Pancreas (tissue), 10 donors: ENCODE measurements at regions not wholly inside any gene's neighbourhood (a gene's known extent, or its start where the extent isn't known, plus 50 kb on each side); places are given as distances from the start of the nearest gene placed in this dataset.
"Not testable (repeated sequence)": the region's sequence is repeated elsewhere in the genome, so short reads cannot be mapped to it uniquely, and the experiment has no call there.

Source experiments
- ATAC-seq, 4 donors: fragments of 200-7000 bp; cut with Tn5 transposase; one replicate each; pipeline versions ENCODE4 v1.8.0 to v1.9.1; 2020; ENCODE audit warnings: mild to moderate bottlenecking in 4 of 4, moderate library complexity in 4 of 4
- DNase-seq, 6 donors: peaks; one replicate each; pipeline ENCODE4 v3.0.0-alpha.2; 2020
- FAIRE-seq: peaks from 2 replicates; lab custom pipeline; 2012; peaks lifted over from hg19 to GRCh38; lab: Jason Lieb, UNC
- H3K27ac ChIP-seq, 4 donors: fragments of 200-600 bp; sonication (generic); 1 replicate in 3 of 4; 2 replicates in 1 of 4; pipeline versions ENCODE4 v1.5.0 to v1.8.0; 2020
- H3K27me3 ChIP-seq, 4 donors: fragments of 200-600 bp; one replicate each; pipeline ENCODE4 v1.8.0; 2021
- H3K36me3 ChIP-seq, 3 donors: fragments of 200-600 bp; sonication (generic) in 1 of 3; one replicate each; pipeline versions ENCODE4 v1.5.0 to v1.8.0; 2020 to 2021
- H3K4me1 ChIP-seq, 3 donors: fragments of 200-600 bp; one replicate each; pipeline ENCODE4 v1.8.0; 2021
- H3K4me3 ChIP-seq, 4 donors: fragments of 200-600 bp; sonication (generic) in 2 of 4; one replicate each; pipeline versions ENCODE4 v1.5.0 to v1.8.0; 2020 to 2021
- H3K9me3 ChIP-seq, 4 donors: fragments of 200-600 bp; one replicate each; pipeline ENCODE4 v1.8.0; 2021
- WGBS, 2 donors: extraction: QIAGEN DNeasy Blood & Tissue Kit; methylation state at CpG; one replicate each; pipeline ENCODE4 v1.1.7; 2013; 5-methylcytosine and 5-hydroxymethylcytosine counted together
- intact Hi-C, 3 donors: fragments of 100-400 bp; cut with DNase I; formaldehyde crosslinking; loops; one replicate each; pipeline versions ENCODE4 v1.11.1 to v1.14.2; 2022
- TF ChIP-seq, protein P1 (sequence below), 4 donors: fragments of 200-600 bp; sonication (generic) in 3 of 4; IDR thresholded peaks; one replicate each; pipeline versions ENCODE4 v1.5.0 to v1.8.0; 2021; ENCODE audit warnings: antibody characterized with exemption in 4 of 4
- donor health status: healthy with polysubstance abuse.
- donor health status: DM: no; HTN: no; CAD: no; lungs with moderate emphysema.
- donor health status: DM: no; HTN: no; CAD: no.
- donor health status: control.
- donor health status: control.
- donor health status: Bipolar disorder and iron deficiency.
- donor health status: DM: yes; HTN: yes; CAD: no.
- donor health status: DM: no; HTN: no; CAD: no.
- donor health status: DM: no; HTN: no; CAD: no.
- donor health status: DM: yes; HTN: yes; CAD: no.

DNA sequence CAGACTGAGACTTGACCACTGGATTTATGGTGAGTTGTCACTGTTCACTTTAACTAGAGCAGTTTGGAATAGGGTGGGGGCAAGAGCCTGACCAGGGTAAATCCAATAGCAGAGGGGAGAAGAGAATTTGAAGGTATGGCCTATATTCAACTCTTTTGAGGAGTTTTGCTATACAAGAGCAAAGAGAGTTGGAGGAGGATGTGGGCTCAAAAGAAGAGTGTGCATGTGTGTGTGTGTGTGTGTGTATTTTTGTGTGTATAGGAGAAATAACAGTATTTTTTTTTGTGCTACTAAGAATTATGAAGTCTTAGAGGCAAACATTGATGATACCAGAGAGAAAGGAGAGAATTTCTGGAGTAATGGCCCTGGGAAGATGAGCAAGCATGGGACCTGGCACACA, 164.8 kb upstream of the JUN start:
- FAIRE-seq, result no peak
- Histone ChIP-seq H3K36me3 (no peaks in the 10 kb centered on the region), H3K9me3 (no peaks in the 10 kb centered on the region), H3K27ac (no peak overlapping the region), H3K4me1 (peaks cover 0 to 7% (median 0%) of the 10 kb centered on the region in 3 donors), H3K4me3 (no peak overlapping the region), H3K27me3 (no peaks in the 10 kb centered on the region)
- DNase-seq, result no peak
- ATAC-seq, result no peak
- TF ChIP-seq, protein P1, sequence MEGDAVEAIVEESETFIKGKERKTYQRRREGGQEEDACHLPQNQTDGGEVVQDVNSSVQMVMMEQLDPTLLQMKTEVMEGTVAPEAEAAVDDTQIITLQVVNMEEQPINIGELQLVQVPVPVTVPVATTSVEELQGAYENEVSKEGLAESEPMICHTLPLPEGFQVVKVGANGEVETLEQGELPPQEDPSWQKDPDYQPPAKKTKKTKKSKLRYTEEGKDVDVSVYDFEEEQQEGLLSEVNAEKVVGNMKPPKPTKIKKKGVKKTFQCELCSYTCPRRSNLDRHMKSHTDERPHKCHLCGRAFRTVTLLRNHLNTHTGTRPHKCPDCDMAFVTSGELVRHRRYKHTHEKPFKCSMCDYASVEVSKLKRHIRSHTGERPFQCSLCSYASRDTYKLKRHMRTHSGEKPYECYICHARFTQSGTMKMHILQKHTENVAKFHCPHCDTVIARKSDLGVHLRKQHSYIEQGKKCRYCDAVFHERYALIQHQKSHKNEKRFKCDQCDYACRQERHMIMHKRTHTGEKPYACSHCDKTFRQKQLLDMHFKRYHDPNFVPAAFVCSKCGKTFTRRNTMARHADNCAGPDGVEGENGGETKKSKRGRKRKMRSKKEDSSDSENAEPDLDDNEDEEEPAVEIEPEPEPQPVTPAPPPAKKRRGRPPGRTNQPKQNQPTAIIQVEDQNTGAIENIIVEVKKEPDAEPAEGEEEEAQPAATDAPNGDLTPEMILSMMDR (IDR thresholded peaks at IDR 0.05), result no peak
- intact Hi-C loops, result no loop called here

DNA sequence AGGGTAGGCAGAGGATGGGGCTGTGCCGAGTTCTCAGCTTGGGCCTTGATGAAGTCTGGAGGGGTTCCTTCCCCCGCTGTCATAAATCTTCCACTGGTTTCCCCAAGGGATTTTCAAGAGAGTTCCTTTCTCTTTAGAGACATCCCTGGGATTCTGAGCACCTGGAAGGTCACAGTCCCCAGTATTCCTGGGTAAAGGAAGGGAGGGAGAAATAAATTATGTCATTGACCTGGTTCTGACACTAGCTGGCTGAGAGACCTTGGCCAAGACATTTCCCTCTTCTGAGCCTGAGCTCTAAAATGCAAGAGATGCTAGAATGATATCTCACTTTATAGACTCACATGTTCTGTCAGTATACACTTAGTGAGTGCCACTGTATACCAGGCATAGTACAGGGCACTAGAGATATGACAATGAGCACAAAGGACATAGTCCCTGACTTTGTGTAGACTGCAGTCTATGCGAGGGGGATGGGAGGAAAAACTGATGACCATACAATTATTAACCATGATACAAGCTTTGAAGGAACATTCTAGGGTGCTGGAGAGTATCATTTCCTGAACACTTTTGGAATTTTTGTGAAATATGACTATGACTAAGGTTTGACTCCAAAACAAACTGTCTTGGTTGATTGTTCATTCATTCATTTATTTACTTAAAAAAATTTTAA, 165.8 kb upstream of the JUN start:
- ATAC-seq (peak; percentile 88 to 97 (median 94)), DNase-seq (peak in 1 of 6 donors; percentile 28), FAIRE-seq (no peak)
- intact Hi-C loops, result no loop called here
- Histone ChIP-seq H3K27me3 (no peaks in the 10 kb centered on the region), H3K27ac (no peak overlapping the region), H3K9me3 (no peaks in the 10 kb centered on the region), H3K4me1 (peaks cover 0 to 7% (median 0%) of the 10 kb centered on the region in 3 donors), H3K4me3 (no peak overlapping the region), H3K36me3 (no peaks in the 10 kb centered on the region)
- 81% methylated on average over 3 of the region's 3 CpGs for WGBS, 2 donors
- TF ChIP-seq, protein P1 (IDR thresholded peaks at IDR 0.05), result no peak

DNA sequence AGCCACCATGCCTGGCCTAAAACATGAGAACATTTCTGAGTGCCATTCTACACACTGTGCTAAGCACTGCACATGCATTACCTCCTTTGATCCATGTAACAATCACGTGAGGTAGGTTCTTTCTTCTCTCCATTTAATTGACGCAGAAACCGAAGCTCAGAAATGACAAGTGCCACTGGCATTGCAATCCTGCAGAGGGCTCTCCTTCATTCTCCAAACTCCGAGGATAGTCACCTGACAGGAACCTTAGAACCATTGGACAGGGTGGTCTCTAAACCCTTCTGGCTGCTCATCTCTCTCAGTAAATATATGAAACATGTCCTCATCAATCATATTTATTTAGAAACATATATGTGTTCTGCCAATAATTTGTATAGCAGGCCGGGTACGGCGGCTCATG, 167.1 kb upstream of the JUN start:
- no peak overlapping the region for H3K4me3 ChIP-seq
- DNase-seq (no peak), FAIRE-seq (no peak), ATAC-seq (no peak)
- intact Hi-C loops, result no loop called here
- 92 to 94% methylated on average over 7 of the region's 7 CpGs for WGBS, 2 donors
- H3K36me3 ChIP-seq, result no peaks in the 10 kb centered on the region
- H3K9me3 ChIP-seq, result no peaks in the 10 kb centered on the region
- no peak overlapping the region for H3K27ac ChIP-seq
- TF ChIP-seq, protein P1 (IDR thresholded peaks at IDR 0.05), result no peak
- H3K27me3 ChIP-seq, result no peaks in the 10 kb centered on the region
- H3K4me1 ChIP-seq, result peaks cover 0 to 7% (median 0%) of the 10 kb centered on the region in 3 donors

DNA sequence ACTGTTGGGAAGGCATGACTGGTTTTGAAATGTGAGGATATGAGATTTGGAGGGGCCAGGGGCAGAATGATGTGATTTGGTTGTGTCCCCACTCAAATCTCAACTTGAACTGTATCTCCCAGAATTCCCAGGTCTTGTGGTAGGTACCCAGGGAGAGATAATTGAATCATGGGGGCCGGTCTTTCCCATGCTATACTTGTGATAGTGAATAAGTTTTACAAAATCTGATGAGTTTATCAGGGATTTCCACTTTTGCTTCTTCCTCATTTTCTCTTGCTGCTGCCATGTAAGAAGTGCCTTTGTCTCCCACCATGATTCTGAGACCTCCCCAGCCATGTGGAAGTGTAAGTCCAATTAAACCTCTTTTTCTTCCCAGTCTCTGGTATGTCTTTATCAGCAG, 170.1 kb upstream of the JUN start:
- ATAC-seq, H3K4me1 ChIP-seq, FAIRE-seq, H3K27me3 ChIP-seq, H3K36me3 ChIP-seq, H3K9me3 ChIP-seq, H3K27ac ChIP-seq, H3K4me3 ChIP-seq, DNase-seq, intact Hi-C loops: not testable (repeated sequence)
- 96 to 100% methylated on average over 1 of the region's 1 CpG for WGBS, 2 donors

DNA sequence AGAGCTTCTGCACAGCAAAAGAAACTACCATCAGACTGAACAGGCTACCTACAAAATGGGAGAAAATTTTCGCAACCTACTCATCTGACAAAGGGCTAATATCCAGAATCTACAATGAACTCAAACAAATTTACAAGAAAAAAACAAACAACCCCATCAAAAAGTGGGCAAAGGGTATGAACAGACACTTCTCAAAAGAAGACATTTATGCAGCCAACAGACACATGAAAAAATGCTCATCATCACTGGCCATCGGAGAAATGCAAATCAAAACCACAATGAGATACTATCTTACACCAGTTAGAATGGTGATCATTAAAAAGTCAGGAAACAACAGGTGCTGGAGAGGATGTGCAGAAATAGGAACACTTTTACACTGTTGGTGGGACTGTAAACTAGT, 179.4 kb upstream of the JUN start:
- H3K27me3 ChIP-seq, intact Hi-C loops, ATAC-seq, H3K4me3 ChIP-seq, DNase-seq, H3K27ac ChIP-seq, H3K36me3 ChIP-seq, H3K9me3 ChIP-seq, FAIRE-seq: not testable (repeated sequence)
- peaks cover 26 to 34% (median 33%) of the 10 kb centered on the region in 3 donors for H3K4me1 ChIP-seq
- WGBS, 2 donors, result 98 to 100% methylated on average over 1 to 2 of the region's 2 CpGs

DNA sequence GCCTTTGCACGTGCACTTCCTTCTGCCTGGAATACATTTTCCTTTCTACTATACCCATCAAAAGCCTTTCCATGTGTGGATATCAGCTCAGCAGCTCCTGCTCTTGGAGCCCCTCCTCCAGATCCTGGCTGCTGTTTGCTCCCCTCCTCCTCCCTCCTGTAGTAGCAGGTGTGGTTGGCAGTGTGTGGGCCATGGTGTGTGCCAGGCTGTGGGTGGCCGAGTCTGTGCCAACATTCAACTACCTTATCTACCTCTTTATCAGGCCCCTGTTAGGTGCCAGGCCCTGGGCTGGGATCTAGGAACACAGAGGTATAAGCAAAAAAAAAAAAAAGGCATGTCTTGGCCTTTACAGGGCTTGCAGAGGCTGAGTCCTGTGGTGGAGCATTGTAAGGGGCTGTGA, 180.6 kb upstream of the JUN start:
- Histone ChIP-seq H3K27ac (peak overlapping the region in 2 of 4 donors; percentile 29 to 41), H3K36me3 (no peaks in the 10 kb centered on the region), H3K4me1 (peaks cover 34 to 41% (median 35%) of the 10 kb centered on the region in 3 donors), H3K9me3 (no peaks in the 10 kb centered on the region), H3K4me3 (no peak overlapping the region), H3K27me3 (no peaks in the 10 kb centered on the region)
- ATAC-seq (peak; percentile 90 to 96 (median 92)), DNase-seq (peak; percentile 72 to 96 (median 90)), FAIRE-seq (no peak)
- WGBS, 2 donors, result 17 to 19% methylated on average over 2 of the region's 2 CpGs
- TF ChIP-seq, protein P1 (IDR thresholded peaks at IDR 0.05), result no peak
- intact Hi-C loops, result no loop called here
